Muscle of leg (tissue), 3 donors: ENCODE measurements at regions not wholly inside any gene's neighbourhood (a gene's known extent, or its start where the extent isn't known, plus 50 kb on each side); places are given as distances from the start of the nearest gene placed in this dataset.

Experiments
- DNase-seq: peaks from one replicate; pipeline ENCODE4 v3.0.0; 2013
- H3K27ac ChIP-seq: one replicate; pipeline ENCODE4 v1.5.1; 2013; ENCODE audit warnings: mild to moderate bottlenecking, low read length, control low read depth
- H3K27me3 ChIP-seq: one replicate; pipeline ENCODE4 v1.6.1; 2013; ENCODE audit warnings: low read length; ENCODE audit not compliant: control insufficient read depth, insufficient read depth
- H3K36me3 ChIP-seq: one replicate; pipeline ENCODE4 v1.6.1; 2013; ENCODE audit warnings: low read length; ENCODE audit not compliant: control insufficient read depth, insufficient read depth
- H3K4me1 ChIP-seq: one replicate; pipeline ENCODE4 v1.6.1; 2013; ENCODE audit warnings: low read length; ENCODE audit not compliant: control insufficient read depth, insufficient read depth
- H3K4me3 ChIP-seq: one replicate; pipeline ENCODE4 v1.5.1; 2013; ENCODE audit warnings: low read length, control low read depth
- H3K9me3 ChIP-seq: replicated peaks from 2 replicates; pipeline ENCODE4 v1.6.1; 2013; ENCODE audit warnings: low read depth, low read length; ENCODE audit not compliant: control insufficient read depth
- WGBS: methylation state at CpG from one replicate; pipeline ENCODE4 v1.1.5; 2013; ENCODE audit warnings: missing lambda C conversion rate; ENCODE audit not compliant: insufficient coverage; 5-methylcytosine and 5-hydroxymethylcytosine counted together

GRCh38 chr5:74085186-74085585, 459.2 kb downstream of the ARHGEF28 start:
- no peak overlapping the region for H3K27ac ChIP-seq
- DNase-seq, result no peak
- WGBS, result 53% methylated on average over 2 of the region's 4 CpGs

GRCh38 chr5:74083096-74083791, 457.2 kb downstream of the ARHGEF28 start:
- DNase-seq, result no peak
- WGBS, result 0% methylated on average over 1 of the region's 3 CpGs

More at GRCh38 chr5:74085186-74085585, 459.2 kb downstream of the ARHGEF28 start:
- H3K9me3 ChIP-seq, result no peaks in the 10 kb centered on the region
- H3K27me3 ChIP-seq, result no peaks in the 10 kb centered on the region
- no peaks in the 10 kb centered on the region for H3K4me1 ChIP-seq
- H3K36me3 ChIP-seq, result no peaks in the 10 kb centered on the region
- no peak overlapping the region for H3K4me3 ChIP-seq

DNA sequence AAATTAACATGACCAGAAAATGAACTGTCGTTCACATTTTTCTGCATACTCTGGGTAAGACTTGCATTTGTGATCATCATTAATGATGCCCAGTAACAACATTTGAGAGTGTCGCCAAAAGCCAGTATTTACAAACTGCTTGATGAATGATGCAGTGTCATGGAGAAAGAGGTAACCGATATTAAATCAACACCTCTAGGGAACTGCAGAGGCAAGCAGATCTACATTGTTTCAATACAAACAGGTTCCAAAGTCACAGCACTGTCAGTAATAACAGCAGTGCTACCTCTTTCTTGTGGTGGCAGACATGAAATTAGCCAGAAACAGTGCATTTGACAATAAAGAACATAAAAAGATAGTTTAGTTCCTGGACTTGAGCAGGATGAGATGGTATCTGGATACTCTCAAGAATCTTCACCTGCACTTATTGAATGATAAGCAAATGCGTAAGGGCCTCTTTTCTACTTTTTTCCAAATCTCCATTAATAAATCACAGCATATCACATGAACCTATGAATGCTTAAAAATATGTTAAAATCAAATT, 456.6 kb downstream of the ARHGEF28 start:
- Histone ChIP-seq H3K27me3 (no peaks in the 10 kb centered on the region), H3K9me3 (no peaks in the 10 kb centered on the region), H3K27ac (no peak overlapping the region), H3K36me3 (no peaks in the 10 kb centered on the region), H3K4me1 (no peaks in the 10 kb centered on the region), H3K4me3 (no peak overlapping the region)
- 100% methylated on average over 1 of the region's 4 CpGs for WGBS
- DNase-seq, result no peak

More at GRCh38 chr5:74083096-74083791, 457.2 kb downstream of the ARHGEF28 start:
- no peak overlapping the region for H3K4me3 ChIP-seq
- no peaks in the 10 kb centered on the region for H3K36me3 ChIP-seq
- no peaks in the 10 kb centered on the region for H3K27me3 ChIP-seq
- H3K9me3 ChIP-seq, result no peaks in the 10 kb centered on the region
- no peak overlapping the region for H3K27ac ChIP-seq
- H3K4me1 ChIP-seq, result no peaks in the 10 kb centered on the region

- DNase-seq, result no peak
- H3K4me3 ChIP-seq, result no peak overlapping the region
- 75% methylated on average over 2 of the region's 5 CpGs for WGBS
- H3K36me3 ChIP-seq, result no peaks in the 10 kb centered on the region
- H3K4me1 ChIP-seq, result no peaks in the 10 kb centered on the region
- no peaks in the 10 kb centered on the region for H3K27me3 ChIP-seq
- H3K9me3 ChIP-seq, result no peaks in the 10 kb centered on the region
- no peak overlapping the region for H3K27ac ChIP-seq
These were observed 455.1 kb downstream of the ARHGEF28 start for GRCh38 chr5:74081126-74081525.

GRCh38 chr5:74079971-74080556, 454.1 kb downstream of the ARHGEF28 start:
- H3K4me1 ChIP-seq, result no peaks in the 10 kb centered on the region

DNA sequence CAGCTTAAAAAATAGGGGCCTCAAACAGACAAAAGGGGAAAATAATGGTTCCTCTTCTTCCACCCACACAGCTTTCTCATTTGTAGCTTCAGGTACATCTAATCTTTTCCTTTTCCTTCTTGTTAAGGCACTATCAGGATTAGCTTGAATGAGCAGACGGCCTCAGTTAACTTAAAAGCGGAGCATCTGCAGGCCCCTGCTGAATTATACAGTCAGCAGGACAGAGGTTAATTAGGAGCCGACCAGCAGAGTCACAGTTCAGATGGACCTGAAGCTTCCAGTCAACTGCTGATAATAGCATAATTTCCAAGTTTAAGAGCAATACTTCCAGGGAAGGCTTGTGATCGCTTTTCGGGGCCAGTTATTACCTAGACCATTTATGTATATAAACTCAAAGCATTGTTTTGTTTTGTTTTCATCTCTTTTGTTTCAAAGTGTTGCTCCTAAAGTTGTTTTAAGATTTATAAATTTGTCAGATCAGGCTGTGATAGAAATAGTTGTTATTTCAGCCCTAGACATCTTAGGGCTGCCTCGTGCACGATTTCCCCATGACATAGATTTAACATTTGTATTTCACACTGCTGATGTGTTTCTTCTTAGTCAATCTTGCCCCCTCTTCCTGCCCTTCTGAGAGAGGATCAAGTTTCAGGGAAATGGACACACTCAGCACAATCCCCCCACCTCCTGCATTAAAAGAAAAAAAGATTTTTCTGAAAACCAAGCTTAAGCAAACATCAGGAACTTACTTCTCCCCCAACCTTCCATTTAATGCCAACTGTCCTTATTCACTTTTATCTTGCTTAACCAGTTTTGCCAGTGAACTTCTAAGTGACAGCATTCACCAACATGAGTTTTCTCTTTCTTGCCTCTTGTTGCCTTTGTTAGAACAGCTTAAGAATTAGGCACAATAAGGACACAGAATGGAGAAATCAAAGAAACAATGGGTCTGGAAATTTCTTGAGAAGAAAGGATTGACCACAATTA, 449.8 kb downstream of the ARHGEF28 start:
- DNase-seq, result no peak
- Histone ChIP-seq H3K36me3 (no peaks in the 10 kb centered on the region), H3K4me3 (no peak overlapping the region), H3K27ac (no peak overlapping the region), H3K4me1 (peaks cover 5% of the 10 kb centered on the region), H3K9me3 (no peaks in the 10 kb centered on the region), H3K27me3 (no peaks in the 10 kb centered on the region)
- 68% methylated on average over 3 of the region's 7 CpGs for WGBS

More at GRCh38 chr5:74079971-74080556, 454.1 kb downstream of the ARHGEF28 start:
- DNase-seq, result no peak
- WGBS, result 69% methylated on average over 3 of the region's 6 CpGs
- Histone ChIP-seq H3K9me3 (no peaks in the 10 kb centered on the region), H3K27ac (no peak overlapping the region), H3K27me3 (no peaks in the 10 kb centered on the region), H3K36me3 (no peaks in the 10 kb centered on the region), H3K4me3 (no peak overlapping the region)

DNA sequence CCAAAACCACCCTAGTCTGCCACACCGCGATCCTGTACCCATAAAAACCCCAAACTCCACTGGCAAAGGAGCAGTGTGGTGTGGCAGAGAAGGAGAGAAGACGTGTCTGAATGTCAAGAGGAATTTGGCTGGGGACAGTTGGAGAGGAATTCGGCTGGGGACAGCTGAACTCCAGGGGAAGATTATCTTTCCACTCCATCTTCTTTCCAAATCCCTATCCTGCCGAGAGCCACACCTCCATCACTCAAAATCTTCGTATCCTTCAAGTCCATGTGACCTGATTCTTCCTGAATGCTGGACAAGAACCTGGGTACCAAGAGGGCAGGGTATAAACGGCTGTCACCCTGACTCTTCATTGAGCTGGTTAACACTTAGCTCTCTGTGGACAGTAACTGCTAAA, 448.1 kb downstream of the ARHGEF28 start:
- Histone ChIP-seq H3K9me3 (no peaks in the 10 kb centered on the region), H3K27me3 (no peaks in the 10 kb centered on the region), H3K36me3 (no peaks in the 10 kb centered on the region), H3K27ac (no peak overlapping the region), H3K4me3 (no peak overlapping the region), H3K4me1 (peaks cover 5% of the 10 kb centered on the region)
- WGBS, result 58% methylated on average over 3 of the region's 7 CpGs
- DNase-seq, result no peak

DNA sequence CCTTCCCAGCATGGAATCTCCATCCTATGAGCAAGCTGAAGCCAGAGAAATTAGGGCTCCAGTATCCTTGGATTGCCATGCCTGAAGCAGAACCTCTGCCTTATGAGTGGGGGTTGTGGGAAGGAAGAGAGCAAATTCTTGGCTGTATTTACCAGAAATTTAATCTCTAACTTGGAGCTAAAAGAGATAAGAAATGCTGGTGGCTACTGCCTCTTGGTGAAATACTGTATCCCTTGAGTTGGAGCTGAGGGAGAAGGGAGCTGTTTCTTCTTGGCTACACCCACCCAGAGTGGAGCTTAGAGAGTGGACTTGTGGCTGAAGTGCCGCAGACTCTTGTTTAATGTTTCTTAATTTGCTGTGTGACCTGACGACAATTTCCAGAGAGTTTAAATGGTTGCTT, 447.3 kb downstream of the ARHGEF28 start:
- H3K9me3 ChIP-seq, result no peaks in the 10 kb centered on the region
- no peak overlapping the region for H3K4me3 ChIP-seq
- no peaks in the 10 kb centered on the region for H3K36me3 ChIP-seq
- H3K27me3 ChIP-seq, result no peaks in the 10 kb centered on the region
- peaks cover 5% of the 10 kb centered on the region for H3K4me1 ChIP-seq
- DNase-seq, result no peak
- WGBS, result no CpG with 5 or more reads among the region's 2 CpGs
- H3K27ac ChIP-seq, result no peak overlapping the region

GRCh38 chr5:74072646-74073045, 446.6 kb downstream of the ARHGEF28 start:
- WGBS, result no CpG with 5 or more reads among the region's 1 CpG
- H3K27ac ChIP-seq, result no peak overlapping the region
- H3K9me3 ChIP-seq, result no peaks in the 10 kb centered on the region
- no peaks in the 10 kb centered on the region for H3K36me3 ChIP-seq
- H3K27me3 ChIP-seq, result no peaks in the 10 kb centered on the region
- H3K4me1 ChIP-seq, result peaks cover 5% of the 10 kb centered on the region
- no peak for DNase-seq
- H3K4me3 ChIP-seq, result no peak overlapping the region

DNA sequence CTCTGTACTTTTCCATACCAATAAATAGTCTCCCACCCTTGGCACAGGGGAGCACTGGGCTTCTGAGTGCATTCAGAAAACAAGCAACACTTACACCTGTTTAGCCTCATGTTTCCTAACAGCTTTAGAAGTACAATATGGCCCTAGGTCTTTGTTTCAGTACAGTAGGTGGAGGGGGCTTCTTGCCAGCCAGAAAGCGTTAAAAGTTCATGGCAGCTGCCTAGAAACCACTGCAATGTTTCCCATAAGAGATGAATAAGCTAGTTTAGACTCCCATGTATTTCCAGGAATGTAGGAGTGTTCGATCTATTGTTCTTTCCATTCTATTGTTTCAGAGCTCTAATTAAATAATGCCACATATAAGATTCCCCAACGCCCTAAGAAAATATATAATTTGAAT, 444.8 kb downstream of the ARHGEF28 start:
- H3K27ac ChIP-seq, result no peak overlapping the region
- H3K9me3 ChIP-seq, result no peaks in the 10 kb centered on the region
- H3K36me3 ChIP-seq, result no peaks in the 10 kb centered on the region
- H3K4me1 ChIP-seq, result peaks cover 7% of the 10 kb centered on the region
- no peak overlapping the region for H3K4me3 ChIP-seq
- WGBS, result no CpG with 5 or more reads among the region's 3 CpGs
- no peaks in the 10 kb centered on the region for H3K27me3 ChIP-seq
- no peak for DNase-seq
